Tibial nerve (tissue), 4 donors: ENCODE measurements at regions not wholly inside any gene's neighbourhood (a gene's known extent, or its start where the extent isn't known, plus 50 kb on each side); places are given as distances from the start of the nearest gene placed in this dataset.

Source experiments
- EP300 ChIP-seq, 2 donors: sonication (generic); formaldehyde crosslinking; IDR thresholded peaks; one replicate each; pipeline ENCODE4 v1.6.1; 2017; ENCODE audit warnings: antibody characterized with exemption in 2 of 2, mild to moderate bottlenecking in 1 of 2
- POLR2A ChIP-seq, 2 donors: fragments of 450-650 bp; IDR thresholded peaks; one replicate each; pipeline ENCODE4 v1.6.1; 2017; ENCODE audit warnings: antibody characterized with exemption in 2 of 2, mild to moderate bottlenecking in 2 of 2, moderate library complexity in 2 of 2
- TF ChIP-seq, protein P1 (sequence below), 5 experiments: fragments of 200-600 bp in 3 of 5; fragments of 450-650 bp in 2 of 5; sonication (generic) in 3 of 5; IDR thresholded peaks; one replicate each; pipeline ENCODE4 v1.5.1; 2016 to 2019; ENCODE audit warnings: antibody characterized with exemption in 5 of 5, mild to moderate bottlenecking in 3 of 5, moderate library complexity in 2 of 5

DNA sequence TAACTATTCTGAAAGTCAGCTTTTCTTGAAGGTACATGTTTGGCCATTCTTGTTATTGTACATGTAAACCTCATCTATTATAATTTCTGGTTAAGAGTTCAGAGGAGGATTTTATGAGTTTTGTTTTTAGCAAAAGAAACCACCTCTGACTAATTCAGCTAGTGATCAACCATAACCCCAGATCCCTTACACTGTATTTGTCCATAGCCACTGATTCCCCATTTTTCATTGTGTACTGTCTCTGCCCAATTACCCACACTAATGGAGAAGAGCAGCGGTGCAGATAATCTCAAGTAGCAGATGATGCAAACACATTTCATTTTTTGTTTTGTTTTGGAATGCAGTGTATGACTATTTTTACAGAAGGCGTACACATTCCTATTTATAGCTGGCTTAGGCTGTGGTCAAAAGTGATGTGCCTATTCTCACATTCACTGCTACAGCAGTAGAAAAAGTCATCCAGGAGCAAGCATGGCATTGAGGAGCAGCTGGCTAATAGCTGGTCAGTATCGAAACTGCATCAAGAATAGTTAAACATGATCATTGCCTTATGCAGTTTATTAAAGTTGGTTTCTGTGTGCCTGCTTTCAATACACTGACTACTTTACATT is 988.3 kb downstream of the DTWD2 start:
- TF ChIP-seq, protein P1, sequence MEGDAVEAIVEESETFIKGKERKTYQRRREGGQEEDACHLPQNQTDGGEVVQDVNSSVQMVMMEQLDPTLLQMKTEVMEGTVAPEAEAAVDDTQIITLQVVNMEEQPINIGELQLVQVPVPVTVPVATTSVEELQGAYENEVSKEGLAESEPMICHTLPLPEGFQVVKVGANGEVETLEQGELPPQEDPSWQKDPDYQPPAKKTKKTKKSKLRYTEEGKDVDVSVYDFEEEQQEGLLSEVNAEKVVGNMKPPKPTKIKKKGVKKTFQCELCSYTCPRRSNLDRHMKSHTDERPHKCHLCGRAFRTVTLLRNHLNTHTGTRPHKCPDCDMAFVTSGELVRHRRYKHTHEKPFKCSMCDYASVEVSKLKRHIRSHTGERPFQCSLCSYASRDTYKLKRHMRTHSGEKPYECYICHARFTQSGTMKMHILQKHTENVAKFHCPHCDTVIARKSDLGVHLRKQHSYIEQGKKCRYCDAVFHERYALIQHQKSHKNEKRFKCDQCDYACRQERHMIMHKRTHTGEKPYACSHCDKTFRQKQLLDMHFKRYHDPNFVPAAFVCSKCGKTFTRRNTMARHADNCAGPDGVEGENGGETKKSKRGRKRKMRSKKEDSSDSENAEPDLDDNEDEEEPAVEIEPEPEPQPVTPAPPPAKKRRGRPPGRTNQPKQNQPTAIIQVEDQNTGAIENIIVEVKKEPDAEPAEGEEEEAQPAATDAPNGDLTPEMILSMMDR (IDR thresholded peaks at IDR 0.05), result no peak
- TF ChIP-seq EP300 (IDR thresholded peaks at IDR 0.05), result no peak
- TF ChIP-seq POLR2A (IDR thresholded peaks at IDR 0.05), result no peak
